Panc1 (cell line): ENCODE measurements at regions not wholly inside any gene's neighbourhood (a gene's known extent, or its start where the extent isn't known, plus 50 kb on each side); places are given as distances from the start of the nearest gene placed in this dataset.

Experiments used
- CTCF ChIP-seq: fragments of 450-650 bp; IDR thresholded peaks from 2 replicates; pipeline ENCODE4 v1.5.1; 2017; ENCODE audit warnings: mild to moderate bottlenecking
- POLR2AphosphoS5 ChIP-seq: IDR thresholded peaks from 2 replicates; pipeline ENCODE4 v1.6.1; 2012; ENCODE audit warnings: mild to moderate bottlenecking, low read depth, low read length, moderate library complexity
- TCF7L2 ChIP-seq: IDR thresholded peaks from 2 replicates; pipeline ENCODE4 v1.6.1; 2011; ENCODE audit warnings: mild to moderate bottlenecking, low read depth, low read length, inconsistent platforms

- TF ChIP-seq CTCF, result no peak
- no peak for TF ChIP-seq POLR2AphosphoS5
- TF ChIP-seq TCF7L2, result no peak
Observed at GRCh38 chr10:78807504-78808203, 261.1 kb upstream of the ZMIZ1 start.
